Peyer's patch (tissue), 4 donors: ENCODE measurements at regions not wholly inside any gene's neighbourhood (a gene's known extent, or its start where the extent isn't known, plus 50 kb on each side); places are given as distances from the start of the nearest gene placed in this dataset.

Source experiments
- CTCF ChIP-seq, 6 experiments: fragments of 450-650 bp in 4 of 6; fragments of 200-600 bp in 2 of 6; sonication (generic) in 1 of 6; IDR thresholded peaks; one replicate each; pipeline ENCODE4 v1.5.1; 2017 to 2019; ENCODE audit warnings: antibody characterized with exemption in 6 of 6, mild to moderate bottlenecking in 3 of 6, moderate library complexity in 1 of 6
- POLR2A ChIP-seq, 2 donors: fragments of 450-650 bp; IDR thresholded peaks; one replicate each; pipeline ENCODE4 v1.5.1; 2017; ENCODE audit warnings: antibody characterized with exemption in 2 of 2, mild to moderate bottlenecking in 2 of 2, moderate library complexity in 2 of 2

- TF ChIP-seq CTCF (IDR thresholded peaks at IDR 0.05) (no peak), POLR2A (IDR thresholded peaks at IDR 0.05) (no peak)
These were observed 302.9 kb downstream of the ZNF536 start for GRCh38 chr19:30675086-30675485.
